ENCODE measurements at regions not wholly inside any gene's neighbourhood (a gene's known extent, or its start where the extent isn't known, plus 50 kb on each side); places are given as distances from the start of the nearest gene placed in this dataset.

GRCh38 chr22:40111451-40111850 is 66.3 kb upstream of the TNRC6B start:
- Histone ChIP-seq H3K9ac (ENCODE audit: low read depth in 2 of 2, low read length in 2 of 2) (no peak overlapping the region), H3K27ac (no peak overlapping the region), H3K27me3 (no peaks in the 10 kb centered on the region), H3K9me3 (no peaks in the 10 kb centered on the region), H3K4me3 (no peak overlapping the region), H3K4me1 (no peaks in the 10 kb centered on the region), H3K36me3 (no peaks in the 10 kb centered on the region)
- intact Hi-C loops (cut with DNase I): no loop called here
- DNase-seq: no peak
- no peak for TF ChIP-seq CTCF (IDR thresholded peaks at IDR 0.05)

- H3K27me3 ChIP-seq: no peaks in the 10 kb centered on the region
- no peaks in the 10 kb centered on the region for H3K9me3 ChIP-seq
- H3K4me1 ChIP-seq: no peaks in the 10 kb centered on the region
- intact Hi-C loops (cut with DNase I): no loop called here
- no peak for DNase-seq
- H3K9ac ChIP-seq (ENCODE audit: low read depth in 2 of 2, low read length in 2 of 2): no peak overlapping the region
- no peak for TF ChIP-seq CTCF (IDR thresholded peaks at IDR 0.05)
- H3K36me3 ChIP-seq: no peaks in the 10 kb centered on the region
- H3K27ac ChIP-seq: no peak overlapping the region
- H3K4me3 ChIP-seq: no peak overlapping the region
Measured at GRCh38 chr22:40112595-40112994, 65.1 kb upstream of the TNRC6B start.

- DNase-seq: no peak
- no peaks in the 10 kb centered on the region for H3K4me1 ChIP-seq
Measured at GRCh38 chr22:40113696-40114095, 64.0 kb upstream of the TNRC6B start.

GRCh38 chr22:40114411-40114810 is 63.3 kb upstream of the TNRC6B start:
- Histone ChIP-seq H3K9ac (ENCODE audit: low read depth in 2 of 2, low read length in 2 of 2) (no peak overlapping the region), H3K27ac (no peak overlapping the region), H3K9me3 (no peaks in the 10 kb centered on the region), H3K4me1 (no peaks in the 10 kb centered on the region), H3K27me3 (no peaks in the 10 kb centered on the region), H3K4me3 (no peak overlapping the region), H3K36me3 (no peaks in the 10 kb centered on the region)
- DNase-seq: no peak
- intact Hi-C loops (cut with DNase I): no loop called here
- no peak for TF ChIP-seq CTCF (IDR thresholded peaks at IDR 0.05)

More at GRCh38 chr22:40113696-40114095, 64.0 kb upstream of the TNRC6B start:
- Histone ChIP-seq H3K9ac (ENCODE audit: low read depth in 2 of 2, low read length in 2 of 2) (no peak overlapping the region), H3K4me3 (no peak overlapping the region), H3K27me3 (no peaks in the 10 kb centered on the region), H3K36me3 (no peaks in the 10 kb centered on the region), H3K27ac (no peak overlapping the region), H3K9me3 (no peaks in the 10 kb centered on the region)
- intact Hi-C loops (cut with DNase I): no loop called here
- no peak for TF ChIP-seq CTCF (IDR thresholded peaks at IDR 0.05)

GRCh38 chr22:40116496-40117200 is 61.1 kb upstream of the TNRC6B start:
- H3K36me3 ChIP-seq: no peaks in the 10 kb centered on the region
- no peaks in the 10 kb centered on the region for H3K4me1 ChIP-seq
- H3K4me3 ChIP-seq: no peak overlapping the region
- DNase-seq: no peak
- no peak overlapping the region for H3K27ac ChIP-seq
- no peaks in the 10 kb centered on the region for H3K9me3 ChIP-seq
- H3K9ac ChIP-seq (ENCODE audit: low read depth in 2 of 2, low read length in 2 of 2): no peak overlapping the region
- H3K27me3 ChIP-seq: no peaks in the 10 kb centered on the region
- intact Hi-C loops (cut with DNase I): no loop called here
- TF ChIP-seq CTCF (IDR thresholded peaks at IDR 0.05): no peak

Measured in colonic mucosa (tissue), 4 donors.